H9 (cell line): ENCODE measurements at regions not wholly inside any gene's neighbourhood (a gene's known extent, or its start where the extent isn't known, plus 50 kb on each side); places are given as distances from the start of the nearest gene placed in this dataset.

Source experiments
- DNase-seq: peaks from one replicate; pipeline ENCODE4 v3.0.0-alpha.2; 2017
- H2AFZ ChIP-seq: one replicate; pipeline ENCODE4 v1.6.1; 2013; ENCODE audit warnings: mild to moderate bottlenecking, low read length, control low read depth, moderate library complexity
- H2AK5ac ChIP-seq: 2 replicates; pipeline ENCODE4 v1.6.1; 2013; ENCODE audit warnings: low read length, control low read depth, mixed read lengths; ENCODE audit not compliant: insufficient read length
- H2BK120ac ChIP-seq: one replicate; pipeline ENCODE4 v1.6.1; 2013; ENCODE audit warnings: low read depth, mild to moderate bottlenecking, low read length, control low read depth, inconsistent platforms; ENCODE audit not compliant: poor library complexity, severe bottlenecking
- H2BK12ac ChIP-seq: 2 replicates; pipeline ENCODE4 v1.6.1; 2013; ENCODE audit warnings: low read length, control low read depth, mixed read lengths, low read depth; ENCODE audit not compliant: insufficient read length
- H2BK15ac ChIP-seq: 2 replicates; pipeline ENCODE4 v1.6.1; 2013; ENCODE audit warnings: low read depth, low read length, control low read depth
- H2BK20ac ChIP-seq: one replicate; pipeline ENCODE4 v1.6.1; 2013; ENCODE audit warnings: low read depth, mild to moderate bottlenecking, low read length, control low read depth, inconsistent platforms; ENCODE audit not compliant: poor library complexity, severe bottlenecking
- H2BK5ac ChIP-seq: 2 replicates; pipeline ENCODE4 v1.6.1; 2013; ENCODE audit warnings: low read length, control low read depth, mixed read lengths; ENCODE audit not compliant: insufficient read length
- H3K14ac ChIP-seq: 2 replicates; pipeline ENCODE4 v1.6.1; 2013; ENCODE audit warnings: low read length, control low read depth; ENCODE audit not compliant: insufficient read depth
- H3K18ac ChIP-seq: 2 replicates; pipeline ENCODE4 v1.6.1; 2013; ENCODE audit warnings: low read depth, mild to moderate bottlenecking, mixed read lengths, low read length, control low read depth; ENCODE audit not compliant: insufficient read length
- H3K23ac ChIP-seq: 2 replicates; pipeline ENCODE4 v1.6.1; 2013; ENCODE audit warnings: low read length, control low read depth, mixed read lengths, low read depth; ENCODE audit not compliant: insufficient read length
- H3K23me2 ChIP-seq: 2 replicates; pipeline ENCODE4 v1.6.1; 2013; ENCODE audit warnings: low read depth, mild to moderate bottlenecking, mixed read lengths, low read length, control low read depth; ENCODE audit not compliant: insufficient read length, poor library complexity, severe bottlenecking
- H3K27ac ChIP-seq: 2 replicates; pipeline ENCODE4 v1.5.1; 2013; ENCODE audit warnings: low read length, control low read depth, mixed read lengths, low read depth; ENCODE audit not compliant: insufficient read length
- H3K27me3 ChIP-seq: 2 replicates; pipeline ENCODE4 v1.6.1; 2013; ENCODE audit warnings: low read length, control low read depth, inconsistent platforms; ENCODE audit not compliant: insufficient read depth
- H3K4ac ChIP-seq: 2 replicates; pipeline ENCODE4 v1.6.1; 2013; ENCODE audit warnings: low read depth, mild to moderate bottlenecking, control low read depth, inconsistent platforms, low read length, moderate library complexity
- H3K4me1 ChIP-seq: 2 replicates; pipeline ENCODE4 v1.6.1; 2013; ENCODE audit warnings: low read length, control low read depth, inconsistent platforms; ENCODE audit not compliant: insufficient read depth
- H3K4me2 ChIP-seq: 2 replicates; pipeline ENCODE4 v1.6.1; 2013; ENCODE audit warnings: low read length, control low read depth, mixed read lengths; ENCODE audit not compliant: insufficient read length, insufficient read depth
- H3K56ac ChIP-seq: 2 replicates; pipeline ENCODE4 v1.6.1; 2013; ENCODE audit warnings: low read depth, mild to moderate bottlenecking, mixed read lengths, low read length, control low read depth; ENCODE audit not compliant: insufficient read length
- H3K79me1 ChIP-seq: 2 replicates; pipeline ENCODE4 v1.6.1; 2013; ENCODE audit warnings: low read depth, mild to moderate bottlenecking, moderate library complexity, low read length, control low read depth, inconsistent platforms; ENCODE audit not compliant: insufficient read depth, poor library complexity, severe bottlenecking
- H3K79me2 ChIP-seq: 2 replicates; pipeline ENCODE4 v1.6.1; 2013; ENCODE audit warnings: low read length, control low read depth, inconsistent platforms; ENCODE audit not compliant: insufficient read depth
- H3K9ac ChIP-seq: 2 replicates; pipeline ENCODE4 v1.6.1; 2013; ENCODE audit warnings: low read length, control low read depth, mixed read lengths; ENCODE audit not compliant: insufficient read length; ENCODE audit errors: extremely low read depth
- H3K9me3 ChIP-seq: one replicate; pipeline ENCODE4 v1.6.1; 2013; ENCODE audit warnings: low read depth, low read length, inconsistent platforms; ENCODE audit not compliant: control insufficient read depth
- H3T11ph ChIP-seq: one replicate; pipeline ENCODE4 v1.6.1; 2013; ENCODE audit warnings: mild to moderate bottlenecking, low read length, control low read depth, inconsistent platforms
- H4K20me1 ChIP-seq: one replicate; pipeline ENCODE4 v1.6.1; 2013; ENCODE audit not compliant: control insufficient read depth, insufficient read length, insufficient read depth
- H4K5ac ChIP-seq: 2 replicates; pipeline ENCODE4 v1.6.1; 2013; ENCODE audit warnings: low read depth, mild to moderate bottlenecking, mixed read lengths, low read length, control low read depth; ENCODE audit not compliant: insufficient read length
- H4K8ac ChIP-seq: replicated peaks from 2 replicates; pipeline ENCODE4 v1.6.1; 2013; ENCODE audit warnings: low read length, control low read depth, mixed read lengths, low read depth; ENCODE audit not compliant: insufficient read length
- H4K91ac ChIP-seq: 2 replicates; pipeline ENCODE4 v1.6.1; 2013; ENCODE audit warnings: low read depth, mild to moderate bottlenecking, moderate library complexity, mixed read lengths, low read length, control low read depth; ENCODE audit not compliant: insufficient read length
- H3K27ac Mint-ChIP-seq, 3 experiments: 2 replicates in 2 of 3; 3 replicates in 1 of 3; pipeline ENCODE4 v1.8.0; 2020 to 2021; ENCODE audit warnings: mixed read lengths in 3 of 3, mild to moderate bottlenecking in 1 of 3, moderate library complexity in 1 of 3
- H3K27me3 Mint-ChIP-seq: 2 replicates; pipeline ENCODE4 v1.8.0; 2021; ENCODE audit warnings: low read depth, mild to moderate bottlenecking, moderate library complexity, mixed read lengths
- H3K36me3 Mint-ChIP-seq, 3 experiments: 2 replicates in 2 of 3; 3 replicates in 1 of 3; pipeline ENCODE4 v1.8.0; 2020 to 2021; ENCODE audit warnings: low read depth in 3 of 3, mixed read lengths in 3 of 3; ENCODE audit not compliant: insufficient read depth in 1 of 3
- H3K4me1 Mint-ChIP-seq, 2 experiments: 2 replicates each; pipeline ENCODE4 v1.8.0; 2020; ENCODE audit warnings: mixed read lengths in 2 of 2
- H3K4me3 Mint-ChIP-seq, 2 experiments: 2 replicates in 1 of 2; 3 replicates in 1 of 2; pipeline ENCODE4 v1.8.0; 2020 to 2021; ENCODE audit warnings: mild to moderate bottlenecking in 2 of 2, mixed read lengths in 2 of 2, moderate library complexity in 1 of 2
- H3K9me3 Mint-ChIP-seq, 2 experiments: 2 replicates in 1 of 2; 3 replicates in 1 of 2; pipeline ENCODE4 v1.8.0; 2020; ENCODE audit warnings: mild to moderate bottlenecking in 2 of 2, mixed read lengths in 2 of 2, moderate library complexity in 1 of 2
- CTCF ChIP-seq: fragments of 200-600 bp; sonication (generic); conservative IDR thresholded peaks from 3 replicates; pipeline ENCODE4 v1.8.0; 2021; ENCODE audit warnings: antibody characterized with exemption, mild to moderate bottlenecking
- WGBS: extraction: QIAGEN DNeasy Blood & Tissue Kit; methylation state at CpG from one replicate; pipeline ENCODE4 v1.1.7; 2013; ENCODE audit warnings: missing lambda C conversion rate, low lambda C conversion rate, mixed read lengths; ENCODE audit not compliant: insufficient read length; ENCODE audit errors: extremely low coverage; 5-methylcytosine and 5-hydroxymethylcytosine counted together

DNA sequence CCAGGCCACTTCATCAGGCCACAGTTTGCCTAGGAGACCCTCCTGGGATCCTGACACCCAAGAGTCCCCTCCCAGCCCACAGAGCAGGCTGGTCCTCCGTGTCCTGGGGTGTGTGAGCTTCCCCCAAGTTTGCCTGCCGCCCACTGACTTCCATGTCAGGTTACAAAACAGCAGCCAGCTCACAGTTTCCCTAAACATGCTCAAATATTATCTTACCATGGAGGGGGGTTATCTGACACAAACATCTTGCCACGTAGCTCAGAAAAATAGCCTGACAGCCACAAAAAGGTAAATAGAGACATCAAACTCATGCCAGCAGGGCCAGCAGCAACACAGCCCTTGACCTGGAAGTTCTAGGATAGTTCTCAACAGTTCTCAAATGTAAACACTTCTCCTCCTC is 346.5 kb downstream of the TNS1 start:
- H2BK15ac ChIP-seq: no peak overlapping the region
- Mint-ChIP-seq H3K4me1 (peaks cover 11 to 20% of the 10 kb centered on the region in 2 experiments), H3K4me3 (no peak overlapping the region), H3K9me3 (no peaks in the 10 kb centered on the region), H3K27ac (no peak overlapping the region), H3K27me3 (peaks cover 4% of the 10 kb centered on the region), H3K36me3 (no peaks in the 10 kb centered on the region)
- no peaks in the 10 kb centered on the region for H3K23me2 ChIP-seq
- no peak overlapping the region for H3K23ac ChIP-seq
- no peaks in the 10 kb centered on the region for H3K9me3 ChIP-seq
- no peak overlapping the region for H2BK12ac ChIP-seq
- no peaks in the 10 kb centered on the region for H3K79me2 ChIP-seq
- no peak overlapping the region for H4K5ac ChIP-seq
- H3K9ac ChIP-seq: no peak overlapping the region
- H3K14ac ChIP-seq: no peak overlapping the region
- no peak overlapping the region for H2BK5ac ChIP-seq
- H2AFZ ChIP-seq: no peak overlapping the region
- no peak overlapping the region for H2BK120ac ChIP-seq
- H3K56ac ChIP-seq: no peak overlapping the region
- no peaks in the 10 kb centered on the region for H4K20me1 ChIP-seq
- no peak overlapping the region for H4K91ac ChIP-seq
- no peak overlapping the region for H2AK5ac ChIP-seq
- H3K18ac ChIP-seq: no peak overlapping the region
- no peaks in the 10 kb centered on the region for H3K4me1 ChIP-seq
- no peak overlapping the region for H3K27ac ChIP-seq
- no peak overlapping the region for H3K4ac ChIP-seq
- no peak for TF ChIP-seq CTCF
- no peak overlapping the region for H3K4me2 ChIP-seq
- no peaks in the 10 kb centered on the region for H3K27me3 ChIP-seq
- no peak overlapping the region for H2BK20ac ChIP-seq
- no peak for DNase-seq
- no peak overlapping the region for H3T11ph ChIP-seq
- no CpG with 5 or more reads among the region's 3 CpGs for WGBS
- H3K79me1 ChIP-seq: no peaks in the 10 kb centered on the region
- H4K8ac ChIP-seq: no peak overlapping the region
